ENCODE measurements at regions not wholly inside any gene's neighbourhood (a gene's known extent, or its start where the extent isn't known, plus 50 kb on each side); places are given as distances from the start of the nearest gene placed in this dataset.

DNA sequence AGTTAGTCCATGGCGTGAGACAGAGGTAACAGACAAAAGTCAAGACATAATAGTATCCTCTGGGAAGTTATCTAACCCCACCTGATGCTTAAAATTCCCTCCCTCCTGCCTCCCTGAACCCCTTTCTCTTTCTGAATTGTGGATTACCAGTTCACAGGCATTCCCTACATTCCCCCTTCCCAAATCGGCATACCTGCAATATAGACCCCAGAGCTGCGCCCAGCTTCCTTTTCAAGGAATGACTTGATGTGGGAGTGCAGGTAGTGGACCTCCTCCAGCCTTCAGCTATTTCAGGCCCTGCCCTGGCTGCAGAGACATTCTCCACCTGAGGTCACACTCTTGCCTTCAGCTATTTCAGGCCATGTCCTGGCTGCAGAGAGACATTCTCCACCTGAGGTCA lies 111.1 kb upstream of the KLF7 start:
- POLR2A ChIA-PET = no interaction called here
- H4K20me1 ChIP-seq (replicated peaks; ENCODE audit: control insufficient read depth, insufficient read depth, low read length) = no peaks in the 10 kb centered on the region
- in situ Hi-C loops (cut with MboI) (no loop called here), intact Hi-C loops (cut with micrococcal nuclease) (no loop called here)
- H3K9me3 ChIP-seq (replicated peaks; ENCODE audit: control insufficient read depth, insufficient read depth, low read depth, low read length) = no peaks in the 10 kb centered on the region
- BruUV-seq (replicated peaks) = no TSS peak
- H3K9me1 ChIP-seq (ENCODE audit: control insufficient read depth, insufficient read depth, low read length) = no peaks in the 10 kb centered on the region
- no peak overlapping the region for H2AFZ ChIP-seq (ENCODE audit: low read depth, low read length)
- no peak for FAIRE-seq
- no peak for TF ChIP-seq RCOR1 (IDR thresholded peaks at IDR 0.05; ENCODE audit: borderline replicate concordance in 1 of 2, low read depth in 2 of 2, low read length in 2 of 2)
- TF ChIP-seq, protein P1, sequence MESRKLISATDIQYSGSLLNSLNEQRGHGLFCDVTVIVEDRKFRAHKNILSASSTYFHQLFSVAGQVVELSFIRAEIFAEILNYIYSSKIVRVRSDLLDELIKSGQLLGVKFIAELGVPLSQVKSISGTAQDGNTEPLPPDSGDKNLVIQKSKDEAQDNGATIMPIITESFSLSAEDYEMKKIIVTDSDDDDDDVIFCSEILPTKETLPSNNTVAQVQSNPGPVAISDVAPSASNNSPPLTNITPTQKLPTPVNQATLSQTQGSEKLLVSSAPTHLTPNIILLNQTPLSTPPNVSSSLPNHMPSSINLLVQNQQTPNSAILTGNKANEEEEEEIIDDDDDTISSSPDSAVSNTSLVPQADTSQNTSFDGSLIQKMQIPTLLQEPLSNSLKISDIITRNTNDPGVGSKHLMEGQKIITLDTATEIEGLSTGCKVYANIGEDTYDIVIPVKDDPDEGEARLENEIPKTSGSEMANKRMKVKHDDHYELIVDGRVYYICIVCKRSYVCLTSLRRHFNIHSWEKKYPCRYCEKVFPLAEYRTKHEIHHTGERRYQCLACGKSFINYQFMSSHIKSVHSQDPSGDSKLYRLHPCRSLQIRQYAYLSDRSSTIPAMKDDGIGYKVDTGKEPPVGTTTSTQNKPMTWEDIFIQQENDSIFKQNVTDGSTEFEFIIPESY (CRISPR knock-in tag; IDR thresholded peaks at IDR 0.05) = no peak
- TF ChIP-seq NCOA4 (IDR thresholded peaks at IDR 0.05; ENCODE audit: partially characterized antibody) = no peak
- H3K36me3 ChIP-seq (ENCODE audit: control insufficient read depth, insufficient read depth, low read length) = no peaks in the 10 kb centered on the region
- DNase-seq (ENCODE audit: extremely low read depth in 1 of 4, low spot score in 3 of 4) = no peak
- no peak for ATAC-seq
- no peaks in the 10 kb centered on the region for H3K27me3 ChIP-seq (ENCODE audit: control insufficient read depth in 2 of 2, insufficient read depth in 2 of 2, low read length in 2 of 2)
- H3K4me2 ChIP-seq (ENCODE audit: insufficient read depth, low read length) = no peak overlapping the region
- WGBS (ENCODE audit: insufficient coverage, low coverage, missing lambda C conversion rate) = 43% methylated on average over 3 of the region's 3 CpGs
- no peak overlapping the region for H3K9ac ChIP-seq (ENCODE audit: insufficient read depth in 1 of 2, low read depth in 2 of 2, low read length in 2 of 2)
- no peaks in the 10 kb centered on the region for H3K79me2 ChIP-seq (ENCODE audit: control insufficient read depth, insufficient read depth, low read length)
- H3K4me3 ChIP-seq = no peak overlapping the region
- no peaks in the 10 kb centered on the region for H3K4me1 ChIP-seq (replicated peaks in 1 of 2; ENCODE audit: control insufficient read depth in 2 of 2, insufficient read depth in 2 of 2, low read length in 2 of 2)
- CTCF ChIA-PET (ENCODE audit: low intra/inter-chr PET ratio) = no interaction called here
- H3K27ac ChIP-seq (ENCODE audit: extremely low read depth, low read depth, low read length) = no peak overlapping the region

DNA sequence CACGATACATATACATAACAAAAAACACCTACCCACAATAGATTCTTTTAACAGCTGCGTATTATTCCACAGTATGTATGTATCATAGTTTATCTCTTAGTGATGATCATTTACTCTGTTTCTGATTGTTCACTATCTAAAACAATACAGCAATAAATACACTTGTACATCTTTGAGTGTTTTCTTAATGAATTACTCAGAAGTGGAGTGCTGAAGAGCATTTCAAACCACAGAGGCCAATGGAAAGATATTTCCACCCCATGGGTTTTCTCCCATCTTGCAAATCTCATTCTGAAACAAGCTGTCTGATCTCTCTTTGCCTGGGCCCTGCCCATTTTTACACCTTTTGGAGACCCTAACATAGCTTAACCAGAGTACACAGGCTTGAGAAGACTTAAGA lies 113.8 kb upstream of the KLF7 start:
- in situ Hi-C loops (cut with MboI) = no loop called here
- Histone ChIP-seq H3K9me1 (ENCODE audit: control insufficient read depth, insufficient read depth, low read length) (no peaks in the 10 kb centered on the region), H3K4me1 (replicated peaks in 1 of 2; ENCODE audit: control insufficient read depth in 2 of 2, insufficient read depth in 2 of 2, low read length in 2 of 2) (no peaks in the 10 kb centered on the region), H3K4me3 (no peak overlapping the region), H3K27ac (ENCODE audit: extremely low read depth, low read depth, low read length) (no peak overlapping the region), H2AFZ (ENCODE audit: low read depth, low read length) (no peak overlapping the region), H3K79me2 (ENCODE audit: control insufficient read depth, insufficient read depth, low read length) (no peaks in the 10 kb centered on the region), H3K36me3 (ENCODE audit: control insufficient read depth, insufficient read depth, low read length) (no peaks in the 10 kb centered on the region), H4K20me1 (replicated peaks; ENCODE audit: control insufficient read depth, insufficient read depth, low read length) (no peaks in the 10 kb centered on the region), H3K9me3 (replicated peaks; ENCODE audit: control insufficient read depth, insufficient read depth, low read depth, low read length) (no peaks in the 10 kb centered on the region), H3K4me2 (ENCODE audit: insufficient read depth, low read length) (no peak overlapping the region), H3K9ac (ENCODE audit: insufficient read depth in 1 of 2, low read depth in 2 of 2, low read length in 2 of 2) (no peak overlapping the region), H3K27me3 (ENCODE audit: control insufficient read depth in 2 of 2, insufficient read depth in 2 of 2, low read length in 2 of 2) (no peaks in the 10 kb centered on the region)
- WGBS (ENCODE audit: insufficient coverage, low coverage, missing lambda C conversion rate) = 46% methylated on average over 2 of the region's 2 CpGs
- FAIRE-seq (no peak), DNase-seq (ENCODE audit: extremely low read depth in 1 of 4, low spot score in 3 of 4) (no peak), ATAC-seq (no peak)
- CTCF ChIA-PET (ENCODE audit: low intra/inter-chr PET ratio) = no interaction called here
- POLR2A ChIA-PET = no interaction called here
- intact Hi-C loops (cut with micrococcal nuclease) = no loop called here
- BruUV-seq (replicated peaks) = no TSS peak
- TF ChIP-seq, protein P2, sequence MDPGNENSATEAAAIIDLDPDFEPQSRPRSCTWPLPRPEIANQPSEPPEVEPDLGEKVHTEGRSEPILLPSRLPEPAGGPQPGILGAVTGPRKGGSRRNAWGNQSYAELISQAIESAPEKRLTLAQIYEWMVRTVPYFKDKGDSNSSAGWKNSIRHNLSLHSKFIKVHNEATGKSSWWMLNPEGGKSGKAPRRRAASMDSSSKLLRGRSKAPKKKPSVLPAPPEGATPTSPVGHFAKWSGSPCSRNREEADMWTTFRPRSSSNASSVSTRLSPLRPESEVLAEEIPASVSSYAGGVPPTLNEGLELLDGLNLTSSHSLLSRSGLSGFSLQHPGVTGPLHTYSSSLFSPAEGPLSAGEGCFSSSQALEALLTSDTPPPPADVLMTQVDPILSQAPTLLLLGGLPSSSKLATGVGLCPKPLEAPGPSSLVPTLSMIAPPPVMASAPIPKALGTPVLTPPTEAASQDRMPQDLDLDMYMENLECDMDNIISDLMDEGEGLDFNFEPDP (CRISPR knock-in tag; IDR thresholded peaks at IDR 0.05) = no peak
- TF ChIP-seq TFAM (CRISPR knock-in tag; conservative IDR thresholded peaks at IDR 0.05) = no peak
- TF ChIP-seq, protein P3, sequence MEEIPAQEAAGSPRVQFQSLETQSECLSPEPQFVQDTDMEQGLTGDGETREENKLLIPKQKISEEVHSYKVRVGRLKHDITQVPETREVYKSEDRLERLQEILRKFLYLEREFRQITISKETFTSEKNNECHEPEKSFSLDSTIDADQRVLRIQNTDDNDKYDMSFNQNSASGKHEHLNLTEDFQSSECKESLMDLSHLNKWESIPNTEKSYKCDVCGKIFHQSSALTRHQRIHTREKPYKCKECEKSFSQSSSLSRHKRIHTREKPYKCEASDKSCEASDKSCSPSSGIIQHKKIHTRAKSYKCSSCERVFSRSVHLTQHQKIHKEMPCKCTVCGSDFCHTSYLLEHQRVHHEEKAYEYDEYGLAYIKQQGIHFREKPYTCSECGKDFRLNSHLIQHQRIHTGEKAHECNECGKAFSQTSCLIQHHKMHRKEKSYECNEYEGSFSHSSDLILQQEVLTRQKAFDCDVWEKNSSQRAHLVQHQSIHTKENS (CRISPR knock-in tag; IDR thresholded peaks at IDR 0.05) = no peak
- TF ChIP-seq PYGO2 (tag; IDR thresholded peaks at IDR 0.05) = no peak
- TF ChIP-seq KLF10 (CRISPR knock-in tag; IDR thresholded peaks at IDR 0.05) = no peak
- no peak for TF ChIP-seq GABPB2 (CRISPR knock-in tag; conservative IDR thresholded peaks at IDR 0.05)
- TF ChIP-seq ARID2 (IDR thresholded peaks at IDR 0.05) = no peak
- TF ChIP-seq CBX8 (IDR thresholded peaks at IDR 0.05; ENCODE audit: borderline replicate concordance, extremely low read depth, low read depth, low read length, poor library complexity, severe bottlenecking) = no peak
- no peak for TF ChIP-seq SIRT6 (IDR thresholded peaks at IDR 0.05; ENCODE audit: low read depth, low read length)

Measured in K562 (cell line).